SK-N-MC (cell line): ENCODE measurements at regions not wholly inside any gene's neighbourhood (a gene's known extent, or its start where the extent isn't known, plus 50 kb on each side); places are given as distances from the start of the nearest gene placed in this dataset.

Experiments
- EZH2 ChIP-seq: fragments of 200-600 bp; sonication (generic); IDR thresholded peaks from one replicate; pipeline ENCODE4 v1.6.1; 2017; ENCODE audit warnings: antibody characterized with exemption
- POLR2AphosphoS5 ChIP-seq: IDR thresholded peaks from 2 replicates; pipeline ENCODE4 v1.6.1; 2012; ENCODE audit warnings: mild to moderate bottlenecking, low read depth, low read length, borderline replicate concordance

GRCh38 chr1:224559981-224560728 lies 56.0 kb upstream of the CNIH3 start:
- no peak for TF ChIP-seq POLR2AphosphoS5
- no peak for TF ChIP-seq EZH2
